NB4 (cell line): ENCODE measurements at regions not wholly inside any gene's neighbourhood (a gene's known extent, or its start where the extent isn't known, plus 50 kb on each side); places are given as distances from the start of the nearest gene placed in this dataset.

Experiments used
- MYC ChIP-seq: IDR thresholded peaks from 2 replicates; pipeline ENCODE4 v1.6.1; 2011; ENCODE audit warnings: low read depth, low read length
- POLR2A ChIP-seq: IDR thresholded peaks from 2 replicates; pipeline ENCODE4 v1.6.1; 2011; ENCODE audit warnings: mild to moderate bottlenecking; ENCODE audit not compliant: insufficient read length; ENCODE audit errors: extremely low read depth
- TF ChIP-seq, protein P1 (sequence below): IDR thresholded peaks from one replicate; pipeline ENCODE4 v1.5.1; 2012; ENCODE audit warnings: low read depth, low read length

GRCh38 chr19:31451686-31452330 lies 102.6 kb upstream of the TSHZ3 start:
- TF ChIP-seq, protein P1, sequence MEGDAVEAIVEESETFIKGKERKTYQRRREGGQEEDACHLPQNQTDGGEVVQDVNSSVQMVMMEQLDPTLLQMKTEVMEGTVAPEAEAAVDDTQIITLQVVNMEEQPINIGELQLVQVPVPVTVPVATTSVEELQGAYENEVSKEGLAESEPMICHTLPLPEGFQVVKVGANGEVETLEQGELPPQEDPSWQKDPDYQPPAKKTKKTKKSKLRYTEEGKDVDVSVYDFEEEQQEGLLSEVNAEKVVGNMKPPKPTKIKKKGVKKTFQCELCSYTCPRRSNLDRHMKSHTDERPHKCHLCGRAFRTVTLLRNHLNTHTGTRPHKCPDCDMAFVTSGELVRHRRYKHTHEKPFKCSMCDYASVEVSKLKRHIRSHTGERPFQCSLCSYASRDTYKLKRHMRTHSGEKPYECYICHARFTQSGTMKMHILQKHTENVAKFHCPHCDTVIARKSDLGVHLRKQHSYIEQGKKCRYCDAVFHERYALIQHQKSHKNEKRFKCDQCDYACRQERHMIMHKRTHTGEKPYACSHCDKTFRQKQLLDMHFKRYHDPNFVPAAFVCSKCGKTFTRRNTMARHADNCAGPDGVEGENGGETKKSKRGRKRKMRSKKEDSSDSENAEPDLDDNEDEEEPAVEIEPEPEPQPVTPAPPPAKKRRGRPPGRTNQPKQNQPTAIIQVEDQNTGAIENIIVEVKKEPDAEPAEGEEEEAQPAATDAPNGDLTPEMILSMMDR = no peak
- no peak for TF ChIP-seq POLR2A
- no peak for TF ChIP-seq MYC
